ENCODE measurements at regions not wholly inside any gene's neighbourhood (a gene's known extent, or its start where the extent isn't known, plus 50 kb on each side); places are given as distances from the start of the nearest gene placed in this dataset.
"Not testable (repeated sequence)": the region's sequence is repeated elsewhere in the genome, so short reads cannot be mapped to it uniquely, and the experiment has no call there.

GRCh38 chr3:88259045-88259444, 109.3 kb downstream of the C3orf38 start:
- no peak for TF ChIP-seq POLR2A (IDR thresholded peaks at IDR 0.05; ENCODE audit: low read depth, low read length)
- FAIRE-seq = no peak

GRCh38 chr3:88262527-88262926, 112.8 kb downstream of the C3orf38 start:
- no peak for FAIRE-seq
- no peak for TF ChIP-seq POLR2A (IDR thresholded peaks at IDR 0.05; ENCODE audit: low read depth, low read length)
- no peak for DNase-seq (ENCODE audit: insufficient read length, low spot score)

More at GRCh38 chr3:88259045-88259444, 109.3 kb downstream of the C3orf38 start:
- no peak for DNase-seq (ENCODE audit: insufficient read length, low spot score)

GRCh38 chr3:88263417-88264100, 113.8 kb downstream of the C3orf38 start:
- DNase-seq (ENCODE audit: insufficient read length, low spot score) = no peak
- no peak for FAIRE-seq
- TF ChIP-seq POLR2A (IDR thresholded peaks at IDR 0.05; ENCODE audit: low read depth, low read length) = no peak

- no peak for TF ChIP-seq POLR2A (IDR thresholded peaks at IDR 0.05; ENCODE audit: low read depth, low read length)
- DNase-seq (ENCODE audit: insufficient read length, low spot score) (no peak), FAIRE-seq (no peak)
Observed at GRCh38 chr3:88267441-88267840, 117.7 kb downstream of the C3orf38 start.

- FAIRE-seq (no peak), DNase-seq (ENCODE audit: insufficient read length, low spot score) (no peak)
- no peak for TF ChIP-seq POLR2A (IDR thresholded peaks at IDR 0.05; ENCODE audit: low read depth, low read length)
Observed at GRCh38 chr3:88267847-88268246, 118.1 kb downstream of the C3orf38 start.

- FAIRE-seq (no peak), DNase-seq (ENCODE audit: insufficient read length, low spot score) (no peak)
- no peak for TF ChIP-seq POLR2A (IDR thresholded peaks at IDR 0.05; ENCODE audit: low read depth, low read length)
Observed at GRCh38 chr3:88280326-88280725, 130.6 kb downstream of the C3orf38 start.

GRCh38 chr3:88282528-88283241, 132.9 kb downstream of the C3orf38 start:
- FAIRE-seq (no peak), DNase-seq (ENCODE audit: insufficient read length, low spot score) (no peak)
- no peak for TF ChIP-seq POLR2A (IDR thresholded peaks at IDR 0.05; ENCODE audit: low read depth, low read length)

- FAIRE-seq (no peak), DNase-seq (ENCODE audit: insufficient read length, low spot score) (no peak)
- TF ChIP-seq POLR2A (IDR thresholded peaks at IDR 0.05; ENCODE audit: low read depth, low read length) = no peak
Observed at GRCh38 chr3:88283242-88283592, 133.5 kb downstream of the C3orf38 start.

- no peak for TF ChIP-seq POLR2A (IDR thresholded peaks at IDR 0.05; ENCODE audit: low read depth, low read length)
Observed at GRCh38 chr3:88291486-88291885, 141.7 kb downstream of the C3orf38 start.

GRCh38 chr3:88298189-88298588, 148.4 kb downstream of the C3orf38 start:
- no peak for TF ChIP-seq POLR2A (IDR thresholded peaks at IDR 0.05; ENCODE audit: low read depth, low read length)
- DNase-seq (ENCODE audit: insufficient read length, low spot score) (no peak), FAIRE-seq (no peak)

More at GRCh38 chr3:88291486-88291885, 141.7 kb downstream of the C3orf38 start:
- FAIRE-seq = no peak
- no peak for DNase-seq (ENCODE audit: insufficient read length, low spot score)

- DNase-seq (ENCODE audit: insufficient read length, low spot score) (no peak), FAIRE-seq (no peak)
Observed at GRCh38 chr3:88301273-88301995, 151.7 kb downstream of the C3orf38 start.

GRCh38 chr3:88301996-88302393, 152.2 kb downstream of the C3orf38 start:
- DNase-seq (ENCODE audit: insufficient read length, low spot score) = no peak
- no peak for TF ChIP-seq POLR2A (IDR thresholded peaks at IDR 0.05; ENCODE audit: low read depth, low read length)
- no peak for FAIRE-seq

More at GRCh38 chr3:88301273-88301995, 151.7 kb downstream of the C3orf38 start:
- TF ChIP-seq POLR2A (IDR thresholded peaks at IDR 0.05; ENCODE audit: low read depth, low read length) = no peak

- DNase-seq (ENCODE audit: insufficient read length, low spot score); FAIRE-seq: not testable (repeated sequence)
Observed at GRCh38 chr3:88303331-88303904, 153.7 kb downstream of the C3orf38 start.

- FAIRE-seq = no peak
- DNase-seq (ENCODE audit: insufficient read length, low spot score) = no peak
- TF ChIP-seq POLR2A (IDR thresholded peaks at IDR 0.05; ENCODE audit: low read depth, low read length) = no peak
Observed at GRCh38 chr3:88307666-88308065, 157.9 kb downstream of the C3orf38 start.
